GM23248 (cell line): ENCODE measurements at regions not wholly inside any gene's neighbourhood (a gene's known extent, or its start where the extent isn't known, plus 50 kb on each side); places are given as distances from the start of the nearest gene placed in this dataset.

ENCODE experiments used
- DNase-seq: peaks from one replicate; pipeline ENCODE4 v3.0.0-alpha.2; 2015
- H2AFZ ChIP-seq: fragments of 200-600 bp; sonication (generic); 2 replicates; pipeline ENCODE4 v1.6.1; 2016; ENCODE audit warnings: antibody characterized with exemption
- H3F3A ChIP-seq: fragments of 200-600 bp; sonication (generic); 2 replicates; pipeline ENCODE4 v1.6.1; 2016; ENCODE audit warnings: mild to moderate bottlenecking, antibody characterized with exemption, mixed run types; ENCODE audit not compliant: insufficient read depth
- H3K27ac ChIP-seq: fragments of 200-600 bp; sonication (generic); 2 replicates; pipeline ENCODE4 v1.5.1; 2016; ENCODE audit warnings: mild to moderate bottlenecking
- H3K27me3 ChIP-seq: fragments of 200-600 bp; sonication (generic); replicated peaks from 2 replicates; pipeline ENCODE4 v1.6.1; 2016; ENCODE audit warnings: mild to moderate bottlenecking; ENCODE audit not compliant: insufficient read depth
- H3K36me3 ChIP-seq: fragments of 200-600 bp; sonication (generic); 2 replicates; pipeline ENCODE4 v1.6.1; 2016; ENCODE audit warnings: low read depth, mild to moderate bottlenecking
- H3K4me1 ChIP-seq: fragments of 200-600 bp; sonication (generic); 2 replicates; pipeline ENCODE4 v1.6.1; 2016; ENCODE audit warnings: mild to moderate bottlenecking; ENCODE audit not compliant: insufficient read depth
- H3K4me2 ChIP-seq: fragments of 200-600 bp; sonication (generic); one replicate; pipeline ENCODE4 v1.6.1; 2016; ENCODE audit warnings: mild to moderate bottlenecking; ENCODE audit not compliant: unreplicated experiment
- H3K4me3 ChIP-seq: fragments of 200-600 bp; sonication (generic); 2 replicates; pipeline ENCODE4 v1.5.1; 2016; ENCODE audit warnings: mild to moderate bottlenecking
- H3K79me2 ChIP-seq: fragments of 200-600 bp; sonication (generic); 2 replicates; pipeline ENCODE4 v1.6.1; 2016; ENCODE audit warnings: mild to moderate bottlenecking; ENCODE audit not compliant: insufficient read depth
- H3K9ac ChIP-seq: fragments of 200-600 bp; sonication (generic); 2 replicates; pipeline ENCODE4 v1.6.1; 2016; ENCODE audit warnings: mild to moderate bottlenecking
- H3K9me2 ChIP-seq: fragments of 200-600 bp; sonication (generic); 2 replicates; pipeline ENCODE4 v1.6.1; 2016; ENCODE audit warnings: mixed run types, mild to moderate bottlenecking, moderate library complexity; ENCODE audit not compliant: insufficient read depth
- H3K9me3 ChIP-seq: fragments of 200-600 bp; sonication (generic); one replicate; pipeline ENCODE4 v1.6.1; 2017; ENCODE audit warnings: low read depth
- H4K20me1 ChIP-seq: fragments of 200-600 bp; sonication (generic); 2 replicates; pipeline ENCODE4 v1.6.0; 2016; ENCODE audit not compliant: insufficient read depth
- EZH2 ChIP-seq: fragments of 200-600 bp; sonication (generic); IDR thresholded peaks from 2 replicates; pipeline ENCODE4 v1.6.1; 2018; ENCODE audit warnings: antibody characterized with exemption, mild to moderate bottlenecking; ENCODE audit not compliant: insufficient read depth, poor library complexity, severe bottlenecking
- EZH2phosphoT487 ChIP-seq: fragments of 200-600 bp; sonication (generic); IDR thresholded peaks from 2 replicates; pipeline ENCODE4 v1.6.1; 2018; ENCODE audit warnings: antibody characterized with exemption, moderate library complexity, mild to moderate bottlenecking, low read depth; ENCODE audit not compliant: insufficient read depth
- WGBS, 2 experiments: methylation state at CpG; one replicate each; pipeline ENCODE4 v1.1.6; 2015 to 2017; ENCODE audit warnings: low lambda C conversion rate in 2 of 2, low coverage in 1 of 2; ENCODE audit errors: missing lambda C conversion rate in 2 of 2; 5-methylcytosine and 5-hydroxymethylcytosine counted together
- in situ Hi-C: fragments of 300-500 bp; cut with MboI; formaldehyde crosslinking; loops from 2 replicates; pipeline ENCODE4 v1.15.0; 2020

GRCh38 chr11:109173504-109173903, 248.5 kb upstream of the C11orf87 start:
- no peak overlapping the region for H3K27ac ChIP-seq
- no peaks in the 10 kb centered on the region for H3K9me3 ChIP-seq
- DNase-seq = no peak
- no peak overlapping the region for H3K4me3 ChIP-seq
- no peaks in the 10 kb centered on the region for H3F3A ChIP-seq
- no peaks in the 10 kb centered on the region for H3K9me2 ChIP-seq
- no peak overlapping the region for H3K9ac ChIP-seq
- in situ Hi-C loops = no loop called here
- H3K4me1 ChIP-seq = no peaks in the 10 kb centered on the region
- no peaks in the 10 kb centered on the region; the same call in 1 of the 2 replicates for H3K27me3 ChIP-seq
- no peak overlapping the region for H2AFZ ChIP-seq
- H4K20me1 ChIP-seq = no peaks in the 10 kb centered on the region
- H3K4me2 ChIP-seq = no peak overlapping the region
- TF ChIP-seq EZH2 (no peak), EZH2phosphoT487 (no peak)
- no peaks in the 10 kb centered on the region for H3K79me2 ChIP-seq
- H3K36me3 ChIP-seq = no peaks in the 10 kb centered on the region

DNA sequence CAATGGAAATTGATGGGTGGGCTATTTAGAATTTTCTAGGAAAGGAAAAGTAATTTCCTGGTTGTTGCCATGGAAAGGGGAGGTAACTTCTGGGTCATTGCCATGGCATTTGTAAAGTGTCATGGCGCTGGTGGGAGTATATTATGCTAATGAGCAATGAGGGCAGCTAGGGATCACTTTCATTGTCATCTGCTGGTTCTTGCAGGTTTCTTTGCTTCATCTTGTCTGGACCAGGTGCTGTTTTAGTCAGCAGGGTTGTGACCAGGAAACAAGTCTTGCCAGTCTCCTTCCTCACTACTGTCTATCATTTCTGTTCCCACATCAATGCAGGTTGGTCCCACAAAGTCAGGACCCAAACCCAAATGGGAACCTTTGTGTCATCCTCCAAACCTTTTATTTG, 237.6 kb upstream of the C11orf87 start:
- H3K4me3 ChIP-seq = no peak overlapping the region
- H3K9me2 ChIP-seq = no peaks in the 10 kb centered on the region
- in situ Hi-C loops = no loop called here
- H3K27me3 ChIP-seq = no peaks in the 10 kb centered on the region
- no peaks in the 10 kb centered on the region for H3F3A ChIP-seq
- H3K4me1 ChIP-seq = no peaks in the 10 kb centered on the region
- H3K27ac ChIP-seq = no peak overlapping the region
- 41 to 48% methylated on average over 1 of the region's 1 CpG for WGBS, 2 experiments
- no peak overlapping the region for H3K4me2 ChIP-seq
- no peaks in the 10 kb centered on the region for H3K36me3 ChIP-seq
- H3K79me2 ChIP-seq = no peaks in the 10 kb centered on the region
- H2AFZ ChIP-seq = no peak overlapping the region
- H3K9ac ChIP-seq = no peak overlapping the region
- DNase-seq = no peak
- no peaks in the 10 kb centered on the region for H3K9me3 ChIP-seq
- H4K20me1 ChIP-seq = no peaks in the 10 kb centered on the region
- no peak for TF ChIP-seq EZH2
- no peak for TF ChIP-seq EZH2phosphoT487

GRCh38 chr11:109192864-109193263, 229.1 kb upstream of the C11orf87 start:
- Histone ChIP-seq H2AFZ (no peak overlapping the region), H3K9me3 (no peaks in the 10 kb centered on the region), H3K4me3 (no peak overlapping the region), H3K27ac (no peak overlapping the region), H3K79me2 (no peaks in the 10 kb centered on the region), H3K4me2 (no peak overlapping the region), H4K20me1 (no peaks in the 10 kb centered on the region), H3K9me2 (no peaks in the 10 kb centered on the region), H3F3A (no peaks in the 10 kb centered on the region), H3K4me1 (peaks cover 5% of the 10 kb centered on the region), H3K27me3 (no peaks in the 10 kb centered on the region), H3K9ac (no peak overlapping the region), H3K36me3 (no peaks in the 10 kb centered on the region)
- 68 to 73% methylated on average over 6 of the region's 6 CpGs for WGBS, 2 experiments
- TF ChIP-seq EZH2phosphoT487 = no peak
- no peak for TF ChIP-seq EZH2
- no peak for DNase-seq
- in situ Hi-C loops = no loop called here

GRCh38 chr11:109193880-109194279, 228.1 kb upstream of the C11orf87 start:
- Histone ChIP-seq H3K27ac (no peak overlapping the region), H3K27me3 (no peaks in the 10 kb centered on the region), H3K4me1 (peaks cover 6% of the 10 kb centered on the region), H3F3A (no peaks in the 10 kb centered on the region), H3K9ac (no peak overlapping the region), H3K4me2 (no peak overlapping the region), H2AFZ (no peak overlapping the region), H3K4me3 (no peak overlapping the region), H4K20me1 (no peaks in the 10 kb centered on the region), H3K9me2 (no peaks in the 10 kb centered on the region), H3K9me3 (no peaks in the 10 kb centered on the region), H3K36me3 (no peaks in the 10 kb centered on the region), H3K79me2 (no peaks in the 10 kb centered on the region)
- no peak for TF ChIP-seq EZH2
- no peak for TF ChIP-seq EZH2phosphoT487
- in situ Hi-C loops = no loop called here
- WGBS, 2 experiments = 21 to 24% methylated on average over 1 of the region's 1 CpG
- no peak for DNase-seq

- Histone ChIP-seq H3K4me2 (no peak overlapping the region), H3K4me3 (no peak overlapping the region), H3K9me2 (no peaks in the 10 kb centered on the region), H3K79me2 (no peaks in the 10 kb centered on the region), H3F3A (no peaks in the 10 kb centered on the region), H3K9me3 (no peaks in the 10 kb centered on the region), H3K4me1 (peaks cover 6% of the 10 kb centered on the region), H4K20me1 (no peaks in the 10 kb centered on the region), H3K27ac (no peak overlapping the region), H3K9ac (no peak overlapping the region), H3K36me3 (no peaks in the 10 kb centered on the region), H2AFZ (no peak overlapping the region), H3K27me3 (no peaks in the 10 kb centered on the region)
- no peak for DNase-seq
- in situ Hi-C loops = no loop called here
- no peak for TF ChIP-seq EZH2phosphoT487
- TF ChIP-seq EZH2 = no peak
- 90 to 94% methylated on average over 2 of the region's 2 CpGs for WGBS, 2 experiments
Measured at GRCh38 chr11:109196016-109196415, 226.0 kb upstream of the C11orf87 start.
